Muscle of back (tissue), 3 donors: ENCODE measurements at regions not wholly inside any gene's neighbourhood (a gene's known extent, or its start where the extent isn't known, plus 50 kb on each side); places are given as distances from the start of the nearest gene placed in this dataset.

Experiments used
- DNase-seq, 3 donors: peaks; one replicate each; pipeline versions ENCODE4 v3.0.0 to v3.0.0-alpha.2; 2013

GRCh38 chr2:80863147-80863714, 558.7 kb upstream of the LRRTM1 start:
- no peak for DNase-seq

- no peak for DNase-seq
These were observed 554.4 kb upstream of the LRRTM1 start for GRCh38 chr2:80858965-80859364.

DNA sequence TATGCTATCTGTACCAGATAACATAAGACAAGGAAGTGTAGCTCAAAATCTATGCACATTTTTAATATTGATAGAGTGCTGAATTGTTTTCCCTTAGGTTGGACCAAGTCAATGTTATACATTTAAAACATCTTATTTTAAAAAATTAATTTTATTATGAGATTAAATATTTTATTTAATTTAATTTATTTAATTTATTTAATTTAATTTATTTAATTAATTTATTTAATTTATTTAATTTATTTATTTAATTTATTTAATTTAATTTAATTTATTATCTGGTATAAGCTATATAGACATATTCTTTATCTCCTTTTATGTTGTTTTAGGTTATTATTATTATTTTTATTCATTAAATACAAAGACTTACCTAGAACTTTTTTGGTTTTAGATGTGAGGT, 551.7 kb upstream of the LRRTM1 start:
- DNase-seq: no peak

GRCh38 chr2:80854831-80855230, 550.3 kb upstream of the LRRTM1 start:
- no peak for DNase-seq

GRCh38 chr2:80852808-80853139, 548.2 kb upstream of the LRRTM1 start:
- DNase-seq: no peak

- no peak for DNase-seq
These were observed 547.7 kb upstream of the LRRTM1 start for GRCh38 chr2:80852079-80852807.

DNA sequence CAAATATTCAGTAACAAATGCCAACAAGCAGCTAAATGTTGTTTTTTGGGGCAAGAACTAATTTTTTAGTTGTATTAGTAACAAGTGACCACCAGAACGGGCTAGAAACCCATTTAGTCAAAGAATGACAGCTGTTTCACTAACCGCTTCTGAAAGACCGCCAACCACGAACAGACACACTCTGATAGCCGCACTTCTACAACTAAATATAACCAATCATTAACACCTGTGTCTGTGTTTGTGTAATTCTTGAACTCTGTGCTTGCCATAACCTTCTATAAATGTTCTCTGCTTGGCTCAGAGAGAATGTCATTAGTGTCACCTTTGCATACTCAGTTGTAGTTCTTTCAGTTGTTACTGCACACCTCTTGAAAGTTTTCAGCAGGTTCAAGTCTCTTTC, 526.3 kb upstream of the LRRTM1 start:
- DNase-seq: no peak

DNA sequence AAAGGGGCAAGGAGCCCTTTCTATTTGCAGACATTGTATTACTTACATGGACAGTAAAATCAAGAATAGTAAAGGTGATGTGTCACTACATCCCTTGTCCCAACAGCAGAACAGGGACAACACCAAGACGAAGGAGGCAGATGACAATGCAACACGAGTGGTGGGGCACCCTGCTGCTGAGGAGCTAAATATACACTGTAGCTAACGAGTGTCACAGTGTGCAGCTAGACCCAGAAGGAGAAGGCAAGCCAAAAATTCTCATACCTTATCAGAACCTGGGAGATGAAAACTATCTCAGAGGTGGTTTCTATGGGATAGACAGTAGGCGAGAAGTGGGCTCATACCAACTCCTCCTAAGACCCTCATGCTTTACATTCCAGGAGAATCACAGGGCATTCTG, 518.4 kb upstream of the LRRTM1 start:
- DNase-seq: no peak

GRCh38 chr2:80815259-80815658, 510.7 kb upstream of the LRRTM1 start:
- DNase-seq: no peak

- DNase-seq: no peak
These were observed 482.0 kb upstream of the LRRTM1 start for GRCh38 chr2:80786584-80786983.

DNA sequence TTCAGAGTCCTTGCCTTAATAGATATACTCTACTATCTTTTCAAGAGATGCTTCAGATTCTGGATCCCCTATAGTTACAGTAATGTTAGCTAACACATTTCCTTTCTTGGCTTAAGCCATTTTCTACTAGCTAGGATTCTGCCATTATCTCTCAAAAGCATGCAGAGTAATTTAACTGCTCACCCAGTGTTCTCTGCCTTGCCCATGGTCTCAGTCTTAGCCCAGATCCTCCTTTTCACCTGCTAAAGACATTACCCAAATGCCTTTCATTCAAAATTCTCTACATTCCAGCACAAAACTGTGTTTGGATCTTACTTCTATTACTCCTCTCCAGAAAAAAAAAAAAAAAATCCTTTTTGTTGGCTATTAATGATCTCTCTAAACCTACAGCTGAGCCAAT, 474.2 kb upstream of the LRRTM1 start:
- DNase-seq: no peak

DNA sequence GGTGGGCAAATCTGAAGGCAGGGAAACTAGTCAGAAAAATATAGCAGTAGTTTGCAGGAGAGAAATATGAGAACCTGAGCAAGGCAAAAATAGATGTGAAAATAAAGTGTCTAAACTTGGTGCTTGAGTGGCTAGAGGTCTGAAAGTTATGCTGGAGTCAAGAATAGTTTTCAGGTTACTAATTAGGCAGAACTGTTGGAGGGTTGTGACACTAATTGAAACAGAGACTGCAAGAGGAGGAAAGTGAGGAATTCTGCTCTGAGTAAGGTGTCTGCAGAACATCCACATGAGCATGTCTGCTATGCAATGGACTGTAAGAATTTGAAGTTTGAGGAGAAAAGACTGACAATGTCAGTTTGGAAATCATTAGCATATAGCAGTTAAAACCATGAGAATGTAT, 444.0 kb upstream of the LRRTM1 start:
- DNase-seq: no peak

GRCh38 chr2:80737047-80737446, 432.5 kb upstream of the LRRTM1 start:
- DNase-seq: no peak

DNA sequence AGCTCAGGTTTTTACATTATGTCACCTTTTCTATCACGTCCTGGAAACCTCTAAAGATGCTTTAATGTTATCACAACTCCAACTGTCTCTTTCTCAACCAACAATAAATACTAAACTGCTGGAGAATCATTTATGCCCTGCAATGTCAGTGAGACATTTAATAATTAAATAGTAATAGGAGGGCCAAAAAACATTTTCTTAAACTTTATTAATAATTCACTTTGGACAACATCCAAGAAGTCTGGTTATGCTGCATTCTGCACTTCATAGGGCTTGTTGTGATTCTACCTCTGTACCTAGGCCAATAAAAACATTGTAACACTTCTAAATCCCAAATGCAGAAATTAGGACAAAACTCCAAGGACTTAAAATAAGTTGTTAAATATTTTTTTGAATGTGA, 420.4 kb upstream of the LRRTM1 start:
- DNase-seq: no peak

GRCh38 chr2:80722803-80723202, 418.3 kb upstream of the LRRTM1 start:
- no peak for DNase-seq

- DNase-seq: no peak
These were observed 415.1 kb upstream of the LRRTM1 start for GRCh38 chr2:80719607-80720006.

DNA sequence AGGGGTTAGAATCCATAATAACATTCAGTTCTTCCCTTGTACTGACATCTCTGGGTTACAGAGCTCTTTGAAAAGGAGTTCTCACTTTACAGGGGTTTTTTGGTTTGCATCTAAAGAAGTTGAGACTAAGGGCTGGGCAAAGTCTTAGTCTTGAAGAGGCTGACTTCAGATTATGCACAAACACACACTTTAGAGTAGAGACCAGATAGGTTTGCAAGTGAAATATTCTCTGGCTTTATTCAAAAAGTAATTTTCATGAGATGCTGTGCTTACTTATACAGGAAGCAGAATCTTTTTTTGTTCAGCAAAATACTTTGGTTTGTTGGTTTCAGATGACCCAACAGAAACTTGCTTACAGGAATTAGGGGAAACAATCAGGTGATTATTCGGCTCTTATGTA, 410.9 kb upstream of the LRRTM1 start:
- DNase-seq: no peak

DNA sequence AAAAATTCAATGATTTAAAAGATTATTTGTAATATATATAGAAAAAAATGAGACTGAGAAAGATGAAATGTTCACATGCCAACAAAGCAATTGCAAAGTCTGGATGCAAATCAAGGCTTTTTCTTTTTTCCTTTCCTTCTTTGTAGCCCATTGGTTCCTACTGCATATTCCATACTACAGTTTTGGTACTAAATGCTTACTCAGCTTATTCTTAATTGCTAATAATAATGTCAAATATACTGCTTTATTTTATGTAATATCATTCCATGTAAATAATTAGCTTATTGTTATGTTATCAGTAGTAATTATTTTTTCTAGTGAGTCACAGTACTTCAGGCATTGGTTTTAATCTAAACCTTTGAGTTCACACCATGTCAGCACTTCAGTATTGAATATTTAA, 407.4 kb upstream of the LRRTM1 start:
- no peak for DNase-seq

GRCh38 chr2:80706951-80707350, 402.4 kb upstream of the LRRTM1 start:
- DNase-seq: no peak

- DNase-seq: no peak
These were observed 402.0 kb upstream of the LRRTM1 start for GRCh38 chr2:80706541-80706940.

DNA sequence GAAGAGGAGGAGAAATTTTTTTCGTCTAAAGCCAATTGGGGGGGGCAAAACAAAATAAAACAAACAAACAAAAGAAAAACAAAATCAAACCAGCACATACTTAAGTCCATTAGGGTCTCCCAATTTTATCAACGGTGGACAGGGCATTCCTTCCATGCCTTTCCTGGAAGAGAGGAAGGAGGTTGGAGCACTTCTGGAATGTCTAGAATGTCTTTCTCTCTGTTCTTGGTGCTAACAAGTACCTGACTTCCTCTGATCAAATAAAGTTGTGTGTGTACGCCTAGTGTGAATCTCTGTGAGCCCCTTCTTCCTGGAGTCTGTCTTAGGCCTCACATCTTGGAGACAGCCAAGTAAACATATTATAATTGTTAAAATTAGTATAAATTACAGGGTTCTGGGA, 399.0 kb upstream of the LRRTM1 start:
- no peak for DNase-seq

- peak in 1 of 3 donors; percentile 2 for DNase-seq
These were observed 396.4 kb upstream of the LRRTM1 start for GRCh38 chr2:80700961-80701360.
